HL-60/S4 (cell line): ENCODE measurements at regions not wholly inside any gene's neighbourhood (a gene's known extent, or its start where the extent isn't known, plus 50 kb on each side); places are given as distances from the start of the nearest gene placed in this dataset.

Experiments used
- in situ Hi-C: fragments of 300-500 bp; cut with MboI; formaldehyde crosslinking; loops from 2 replicates; pipeline ENCODE4 v1.14.3; 2022; ENCODE audit warnings: low sequenced_read_pairs

DNA sequence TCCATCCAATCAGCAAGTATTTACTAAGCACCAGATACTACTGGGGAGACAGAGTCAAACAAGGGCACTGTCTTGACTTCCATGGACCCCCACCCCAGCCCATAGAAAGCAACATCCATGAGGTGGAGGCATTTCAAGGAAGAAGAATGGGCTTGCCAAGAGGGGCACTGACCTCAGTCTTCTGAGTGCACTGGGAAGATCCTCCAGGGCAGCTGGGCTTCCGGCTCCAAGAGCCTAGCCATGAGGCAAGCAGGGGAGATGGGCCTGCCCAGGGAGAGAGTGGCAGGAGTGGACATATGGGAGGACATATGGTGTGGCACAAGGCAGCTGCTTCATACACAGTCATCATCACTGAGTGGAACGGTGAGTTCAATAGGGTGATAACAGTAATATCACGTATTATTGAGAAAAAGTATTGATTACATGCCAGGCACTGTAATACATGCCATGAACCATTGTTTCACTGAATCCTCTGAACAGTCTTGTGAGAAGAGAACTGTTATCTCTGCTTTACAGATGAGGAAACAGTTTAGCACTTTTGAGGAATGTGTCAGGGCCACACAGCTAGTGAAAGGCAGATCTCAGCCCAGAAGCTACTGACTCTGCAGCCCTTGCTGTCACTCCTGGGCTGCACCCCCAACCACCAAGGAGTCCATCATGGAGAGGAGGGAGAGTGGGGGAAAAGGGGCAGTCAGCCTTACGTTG is 331.7 kb upstream of the ZMIZ1 start:
- in situ Hi-C loops, result no loop called here

GRCh38 chr10:78737883-78738856 is 330.6 kb upstream of the ZMIZ1 start:
- in situ Hi-C loops, result no loop called here

- in situ Hi-C loops, result no loop called here
Measured at GRCh38 chr10:78738861-78739260, 329.9 kb upstream of the ZMIZ1 start.

- in situ Hi-C loops, result no loop called here
Measured at GRCh38 chr10:78739444-78740053, 329.2 kb upstream of the ZMIZ1 start.

- in situ Hi-C loops, result no loop called here
Measured at GRCh38 chr10:78740976-78741915, 327.5 kb upstream of the ZMIZ1 start.

DNA sequence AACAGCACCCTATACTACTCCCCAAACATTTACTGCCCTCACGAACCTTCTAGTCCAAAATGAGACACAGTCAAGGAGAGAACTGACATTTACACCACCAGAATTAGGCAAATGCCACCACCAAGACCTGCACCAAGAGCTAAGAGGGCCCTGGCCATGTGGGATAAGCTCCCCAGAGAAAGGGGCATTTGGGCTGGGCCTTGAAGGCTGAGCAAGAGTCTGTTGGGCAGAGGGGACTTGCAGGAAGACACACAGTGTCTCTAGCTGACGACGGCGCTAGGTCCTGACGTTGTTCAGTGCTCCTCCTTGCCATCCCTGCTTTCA is 326.4 kb upstream of the ZMIZ1 start:
- in situ Hi-C loops, result no loop called here

GRCh38 chr10:78742730-78743615 is 325.8 kb upstream of the ZMIZ1 start:
- in situ Hi-C loops, result no loop called here

GRCh38 chr10:78744056-78744455 is 324.7 kb upstream of the ZMIZ1 start:
- in situ Hi-C loops, result no loop called here

- in situ Hi-C loops, result no loop called here
Measured at GRCh38 chr10:78744491-78745090, 324.2 kb upstream of the ZMIZ1 start.

DNA sequence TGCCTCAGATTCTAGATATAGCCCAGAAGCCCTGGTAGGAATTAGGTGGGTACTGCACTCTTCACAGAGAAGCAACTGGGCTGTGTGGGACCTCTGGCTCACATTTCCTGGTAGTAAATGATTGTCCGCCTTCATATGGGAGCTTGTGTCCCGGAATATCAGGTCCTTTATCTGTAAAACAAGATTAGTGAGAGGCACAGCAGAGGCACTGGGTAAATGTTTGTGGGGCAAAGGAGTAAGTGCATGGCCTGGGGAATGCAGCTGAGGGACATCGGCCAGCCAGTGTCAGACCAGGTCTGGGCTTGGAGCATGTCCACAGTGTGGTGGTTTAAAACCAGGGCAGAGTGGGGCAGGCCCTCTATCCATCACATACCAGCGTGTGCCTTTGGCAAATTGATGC is 323.3 kb upstream of the ZMIZ1 start:
- in situ Hi-C loops, result no loop called here

GRCh38 chr10:78746155-78746763 is 322.5 kb upstream of the ZMIZ1 start:
- in situ Hi-C loops, result no loop called here

- in situ Hi-C loops, result no loop called here
Measured at GRCh38 chr10:78747401-78748234, 321.1 kb upstream of the ZMIZ1 start.

DNA sequence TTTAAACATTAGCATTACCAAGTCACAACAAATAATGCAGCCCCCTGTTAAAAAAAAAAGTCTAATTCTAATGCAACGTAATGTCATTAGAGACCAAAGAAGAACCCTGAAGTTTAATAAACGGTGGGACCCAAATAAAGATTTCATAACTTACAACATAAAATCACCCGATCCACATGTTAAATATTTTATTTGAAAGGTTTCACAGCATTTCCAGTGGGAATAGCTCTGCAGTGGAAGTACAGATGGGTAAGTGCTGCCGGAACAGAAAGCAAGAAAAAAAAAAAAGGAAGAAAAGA is 320.6 kb upstream of the ZMIZ1 start:
- in situ Hi-C loops, result no loop called here

DNA sequence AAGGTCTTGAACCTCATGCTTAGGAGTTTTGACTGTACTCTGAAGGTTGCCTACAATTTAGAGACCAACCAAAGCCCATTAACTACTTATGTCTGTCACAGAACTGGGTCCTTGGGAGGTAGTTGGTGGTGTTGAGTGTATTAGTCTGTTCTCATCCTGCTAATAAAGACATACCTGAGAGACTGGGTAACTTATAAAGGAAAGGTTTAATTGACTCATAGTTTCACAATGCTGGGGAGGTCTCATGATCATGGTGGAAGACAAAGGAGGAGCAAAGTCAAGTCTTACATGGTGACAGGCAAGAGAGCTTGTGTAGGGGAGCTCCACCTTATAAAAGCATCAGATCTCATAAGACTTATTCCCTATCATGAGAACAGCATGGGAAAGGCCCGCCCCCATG is 319.6 kb upstream of the ZMIZ1 start:
- in situ Hi-C loops, result no loop called here

DNA sequence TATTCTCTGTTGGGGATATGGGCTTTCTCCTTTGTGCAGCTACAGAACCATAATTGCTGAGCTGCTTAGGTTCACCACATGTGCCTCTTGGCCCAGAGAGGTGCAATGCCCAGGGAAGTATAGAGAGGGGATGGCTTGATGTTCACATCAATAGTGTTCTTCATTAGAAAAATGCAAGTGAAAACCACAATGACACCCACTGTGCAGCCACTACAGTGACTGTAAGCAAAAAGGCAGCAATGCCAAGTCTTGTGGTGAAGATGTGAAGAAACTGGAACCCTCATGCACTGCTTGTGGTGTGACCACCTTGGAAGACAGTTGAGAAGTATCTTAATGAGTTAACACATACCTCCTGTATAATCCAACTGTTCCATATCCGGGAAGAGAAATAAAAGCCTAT is 318.9 kb upstream of the ZMIZ1 start:
- in situ Hi-C loops, result no loop called here

- in situ Hi-C loops, result no loop called here
Measured at GRCh38 chr10:78750418-78750817, 318.3 kb upstream of the ZMIZ1 start.

GRCh38 chr10:78751716-78752115 is 317.1 kb upstream of the ZMIZ1 start:
- in situ Hi-C loops, result no loop called here

DNA sequence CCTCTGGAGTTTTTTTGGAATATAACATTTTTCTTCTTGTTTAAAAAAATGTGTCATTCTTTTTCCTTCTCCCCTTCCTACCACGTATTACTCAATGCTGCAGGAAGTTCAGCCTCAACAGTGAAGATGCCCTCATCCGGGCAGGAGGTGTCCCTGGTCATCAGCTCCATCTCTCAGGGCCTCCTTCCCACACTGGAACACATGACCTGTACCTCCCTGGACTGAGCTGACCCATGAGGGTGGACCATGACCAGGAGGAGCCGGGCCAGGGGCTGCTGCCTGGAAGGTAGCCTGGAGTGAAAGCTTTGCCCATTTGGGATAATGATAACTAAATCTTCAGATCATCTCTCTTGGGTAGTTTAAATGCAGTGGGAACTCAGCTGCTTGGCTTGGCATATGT is 316.5 kb upstream of the ZMIZ1 start:
- in situ Hi-C loops, result no loop called here
